ENCODE measurements at regions not wholly inside any gene's neighbourhood (a gene's known extent, or its start where the extent isn't known, plus 50 kb on each side); places are given as distances from the start of the nearest gene placed in this dataset.

GRCh38 chr12:128205145-128205544, 61.8 kb upstream of the TMEM132C start:
- H3K4me3 ChIP-seq (ENCODE audit: low read length in 2 of 2) = no peak overlapping the region
- H3K27me3 ChIP-seq (ENCODE audit: control insufficient read depth in 2 of 2, insufficient read depth in 1 of 2, low read length in 1 of 2) = no peaks in the 10 kb centered on the region
- WGBS = 98% methylated on average over 3 of the region's 3 CpGs
- no peak overlapping the region for H3K27ac ChIP-seq (ENCODE audit: low read depth in 1 of 2, low read length in 1 of 2)
- no peaks in the 10 kb centered on the region for H3K9me3 ChIP-seq (ENCODE audit: control insufficient read depth in 2 of 2, insufficient read depth in 1 of 2, low read length in 1 of 2)
- H3K36me3 ChIP-seq (ENCODE audit: control insufficient read depth in 2 of 2, insufficient read depth in 2 of 2, low read length in 1 of 2) = no peaks in the 10 kb centered on the region
- H3K4me1 ChIP-seq (ENCODE audit: control insufficient read depth in 2 of 2, insufficient read depth in 2 of 2, low read length in 2 of 2) = no peaks in the 10 kb centered on the region
- no peak for DNase-seq (ENCODE audit: low read depth in 6 of 9, low spot score in 9 of 9)

GRCh38 chr12:128205758-128206157, 61.2 kb upstream of the TMEM132C start:
- no peak overlapping the region for H3K4me3 ChIP-seq (ENCODE audit: low read length in 2 of 2)
- no peaks in the 10 kb centered on the region for H3K4me1 ChIP-seq (ENCODE audit: control insufficient read depth in 2 of 2, insufficient read depth in 2 of 2, low read length in 2 of 2)
- H3K27ac ChIP-seq (ENCODE audit: low read depth in 1 of 2, low read length in 1 of 2) = no peak overlapping the region
- H3K36me3 ChIP-seq (ENCODE audit: control insufficient read depth in 2 of 2, insufficient read depth in 2 of 2, low read length in 1 of 2) = no peaks in the 10 kb centered on the region
- no peaks in the 10 kb centered on the region for H3K27me3 ChIP-seq (ENCODE audit: control insufficient read depth in 2 of 2, insufficient read depth in 1 of 2, low read length in 1 of 2)
- WGBS = 83% methylated on average over 7 of the region's 7 CpGs
- no peaks in the 10 kb centered on the region for H3K9me3 ChIP-seq (ENCODE audit: control insufficient read depth in 2 of 2, insufficient read depth in 1 of 2, low read length in 1 of 2)
- no peak for DNase-seq (ENCODE audit: low read depth in 6 of 9, low spot score in 9 of 9)
